Thymus (tissue), 11 donors: ENCODE measurements at regions not wholly inside any gene's neighbourhood (a gene's known extent, or its start where the extent isn't known, plus 50 kb on each side); places are given as distances from the start of the nearest gene placed in this dataset.

ENCODE experiments used
- DNase-seq, 9 donors: peaks; one replicate each; pipeline ENCODE4 v3.0.0-alpha.2; 2013; ENCODE audit warnings: low spot score in 9 of 9, low read depth in 6 of 9, missing footprints in 1 of 9
- H3K27ac ChIP-seq, 2 donors: one replicate each; pipeline ENCODE4 v1.5.1; 2013; ENCODE audit warnings: control low read depth in 1 of 2, low read depth in 1 of 2, low read length in 1 of 2, mild to moderate bottlenecking in 1 of 2, moderate library complexity in 1 of 2
- H3K27me3 ChIP-seq, 2 donors: one replicate each; pipeline ENCODE4 v1.5.1; 2013; ENCODE audit warnings: low read length in 1 of 2; ENCODE audit not compliant: control insufficient read depth in 2 of 2, insufficient read depth in 1 of 2
- H3K36me3 ChIP-seq, 2 donors: one replicate each; pipeline ENCODE4 v1.5.1; 2013; ENCODE audit warnings: low read length in 1 of 2, mild to moderate bottlenecking in 1 of 2, moderate library complexity in 1 of 2; ENCODE audit not compliant: control insufficient read depth in 2 of 2, insufficient read depth in 2 of 2
- H3K4me1 ChIP-seq, 2 donors: one replicate each; pipeline ENCODE4 v1.5.1; 2013; ENCODE audit warnings: low read length in 2 of 2; ENCODE audit not compliant: control insufficient read depth in 2 of 2, insufficient read depth in 2 of 2
- H3K4me3 ChIP-seq, 2 donors: one replicate each; pipeline ENCODE4 v1.5.1; 2013; ENCODE audit warnings: low read length in 2 of 2, control low read depth in 1 of 2, mild to moderate bottlenecking in 1 of 2
- H3K9me3 ChIP-seq, 2 donors: one replicate each; pipeline ENCODE4 v1.5.1; 2013; ENCODE audit warnings: low read length in 1 of 2, mild to moderate bottlenecking in 1 of 2; ENCODE audit not compliant: control insufficient read depth in 2 of 2, insufficient read depth in 1 of 2
- WGBS: extraction: QIAGEN DNeasy Blood & Tissue Kit; methylation state at CpG from one replicate; pipeline ENCODE4 v1.1.7; 2013; 5-methylcytosine and 5-hydroxymethylcytosine counted together
- donor health status: healthy.

GRCh38 chr1:56197946-56198345 lies 381.4 kb downstream of the PLPP3 start:
- Histone ChIP-seq H3K9me3 (no peaks in the 10 kb centered on the region), H3K4me3 (no peak overlapping the region), H3K27me3 (no peaks in the 10 kb centered on the region), H3K4me1 (no peaks in the 10 kb centered on the region), H3K27ac (no peak overlapping the region), H3K36me3 (no peaks in the 10 kb centered on the region)
- no peak for DNase-seq
- WGBS = 98% methylated on average over 2 of the region's 2 CpGs

- WGBS = 95% methylated on average over 2 of the region's 2 CpGs
- no peak for DNase-seq
- no peaks in the 10 kb centered on the region for H3K9me3 ChIP-seq
- H3K36me3 ChIP-seq = no peaks in the 10 kb centered on the region
- H3K27ac ChIP-seq = no peak overlapping the region
- H3K4me3 ChIP-seq = no peak overlapping the region
- H3K4me1 ChIP-seq = no peaks in the 10 kb centered on the region
- H3K27me3 ChIP-seq = no peaks in the 10 kb centered on the region
These were observed 382.5 kb downstream of the PLPP3 start for GRCh38 chr1:56196839-56197238.

- Histone ChIP-seq H3K4me1 (no peaks in the 10 kb centered on the region), H3K4me3 (no peak overlapping the region), H3K9me3 (no peaks in the 10 kb centered on the region), H3K27me3 (no peaks in the 10 kb centered on the region), H3K27ac (no peak overlapping the region), H3K36me3 (no peaks in the 10 kb centered on the region)
- WGBS = 88% methylated on average over 1 of the region's 1 CpG
- DNase-seq = no peak
These were observed 384.6 kb downstream of the PLPP3 start for GRCh38 chr1:56194701-56195300.

- no peak overlapping the region for H3K4me3 ChIP-seq
- H3K4me1 ChIP-seq = no peaks in the 10 kb centered on the region
- no peak overlapping the region for H3K27ac ChIP-seq
- WGBS = 98% methylated on average over 1 of the region's 1 CpG
- H3K9me3 ChIP-seq = no peaks in the 10 kb centered on the region
- DNase-seq = no peak
- no peaks in the 10 kb centered on the region for H3K36me3 ChIP-seq
- H3K27me3 ChIP-seq = no peaks in the 10 kb centered on the region
These were observed 385.7 kb downstream of the PLPP3 start for GRCh38 chr1:56193656-56194055.

GRCh38 chr1:56191369-56191768 lies 388.0 kb downstream of the PLPP3 start:
- Histone ChIP-seq H3K27ac (no peak overlapping the region), H3K4me3 (no peak overlapping the region), H3K27me3 (no peaks in the 10 kb centered on the region), H3K36me3 (no peaks in the 10 kb centered on the region), H3K4me1 (no peaks in the 10 kb centered on the region), H3K9me3 (no peaks in the 10 kb centered on the region)
- 71% methylated on average over 4 of the region's 4 CpGs for WGBS
- no peak for DNase-seq

- H3K27me3 ChIP-seq = no peaks in the 10 kb centered on the region
- no peaks in the 10 kb centered on the region for H3K9me3 ChIP-seq
- DNase-seq = no peak
- H3K4me3 ChIP-seq = no peak overlapping the region
- whole genome bisulfite sequencing = 85% methylated on average over 7 of the region's 7 CpGs
- no peaks in the 10 kb centered on the region for H3K36me3 ChIP-seq
- H3K4me1 ChIP-seq = no peaks in the 10 kb centered on the region
- H3K27ac ChIP-seq = no peak overlapping the region
These were observed 388.5 kb downstream of the PLPP3 start for GRCh38 chr1:56190806-56191365.

GRCh38 chr1:56189946-56190805 lies 389.2 kb downstream of the PLPP3 start:
- Histone ChIP-seq H3K27ac (no peak overlapping the region), H3K9me3 (no peaks in the 10 kb centered on the region), H3K27me3 (no peaks in the 10 kb centered on the region), H3K36me3 (no peaks in the 10 kb centered on the region), H3K4me1 (no peaks in the 10 kb centered on the region), H3K4me3 (no peak overlapping the region)
- no peak for DNase-seq
- WGBS = 93% methylated on average over 11 of the region's 11 CpGs

- WGBS = 95% methylated on average over 2 of the region's 2 CpGs
- Histone ChIP-seq H3K27ac (no peak overlapping the region), H3K4me3 (no peak overlapping the region), H3K36me3 (no peaks in the 10 kb centered on the region), H3K9me3 (no peaks in the 10 kb centered on the region), H3K27me3 (no peaks in the 10 kb centered on the region), H3K4me1 (no peaks in the 10 kb centered on the region)
- DNase-seq = no peak
These were observed 389.9 kb downstream of the PLPP3 start for GRCh38 chr1:56189454-56189853.

GRCh38 chr1:56188855-56189254 lies 390.5 kb downstream of the PLPP3 start:
- H3K9me3 ChIP-seq = no peaks in the 10 kb centered on the region
- DNase-seq = no peak
- H3K27me3 ChIP-seq = no peaks in the 10 kb centered on the region
- H3K36me3 ChIP-seq = no peaks in the 10 kb centered on the region
- no peak overlapping the region for H3K27ac ChIP-seq
- H3K4me3 ChIP-seq = no peak overlapping the region
- WGBS = 93% methylated on average over 3 of the region's 3 CpGs
- no peaks in the 10 kb centered on the region for H3K4me1 ChIP-seq
